ENCODE measurements at regions not wholly inside any gene's neighbourhood (a gene's known extent, or its start where the extent isn't known, plus 50 kb on each side); places are given as distances from the start of the nearest gene placed in this dataset.

- DNase-seq (ENCODE audit: low read depth in 4 of 4, low spot score in 3 of 4): no peak
These were observed 586.4 kb downstream of the HTR1A start for GRCh38 chr5:63375851-63376250.

DNA sequence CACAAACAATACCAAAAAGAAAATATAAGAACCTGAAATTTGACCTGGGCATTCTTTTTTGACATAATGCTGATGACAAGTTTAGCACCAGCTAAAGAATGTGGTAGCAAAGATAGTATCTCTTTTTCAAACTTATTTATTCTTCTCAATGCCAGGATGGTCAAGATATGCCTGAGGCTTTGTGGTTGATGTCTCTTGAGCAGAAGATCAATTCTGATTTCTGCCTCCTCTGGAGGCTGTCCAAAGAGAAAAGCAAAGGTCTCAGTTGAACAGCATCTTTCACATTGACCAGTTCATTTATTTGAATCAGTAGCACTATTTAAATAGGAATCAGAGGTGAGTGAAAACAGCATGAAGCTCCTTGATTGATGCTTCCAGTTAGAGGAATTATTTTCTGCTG lies 588.2 kb downstream of the HTR1A start:
- DNase-seq (ENCODE audit: low read depth in 4 of 4, low spot score in 3 of 4): no peak

DNA sequence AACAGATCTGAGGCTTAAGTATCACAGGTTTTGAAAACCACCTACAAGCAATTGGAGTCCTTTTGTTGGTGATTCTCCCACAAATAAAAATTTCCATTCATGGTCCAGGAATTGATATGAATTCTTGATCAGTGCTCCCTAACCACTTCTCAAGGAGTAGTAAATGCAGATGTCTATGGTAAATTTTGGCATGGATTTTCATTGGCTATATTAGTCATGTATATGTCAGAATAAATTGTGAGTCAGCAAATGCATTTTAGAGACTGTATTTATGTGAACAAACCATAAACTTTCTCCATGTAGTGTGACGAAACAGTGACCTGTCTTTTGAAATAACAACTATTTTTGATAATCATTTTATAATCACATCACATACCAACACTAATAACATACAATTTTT lies 611.1 kb downstream of the HTR1A start:
- DNase-seq (ENCODE audit: low read depth in 4 of 4, low spot score in 3 of 4): no peak

DNA sequence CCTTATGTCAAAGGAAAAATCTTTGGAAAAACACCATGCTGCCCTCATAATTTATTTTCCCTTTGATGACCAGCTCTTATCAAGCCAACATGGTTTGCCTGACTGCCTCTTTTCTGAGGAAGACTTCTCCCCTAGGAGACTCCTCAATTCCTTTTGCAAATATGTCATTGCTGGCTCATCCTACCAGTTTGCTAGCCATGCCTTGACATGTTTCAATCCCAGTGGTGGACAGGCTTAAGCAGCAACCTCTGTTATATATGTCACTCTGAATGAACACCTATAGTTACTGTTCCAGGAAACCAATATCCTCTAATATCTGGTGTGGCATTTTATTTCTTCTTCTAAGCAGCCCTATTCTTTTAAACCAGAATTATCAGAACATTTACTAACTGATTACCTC lies 615.8 kb downstream of the HTR1A start:
- no peak for DNase-seq (ENCODE audit: low read depth in 4 of 4, low spot score in 3 of 4)

DNA sequence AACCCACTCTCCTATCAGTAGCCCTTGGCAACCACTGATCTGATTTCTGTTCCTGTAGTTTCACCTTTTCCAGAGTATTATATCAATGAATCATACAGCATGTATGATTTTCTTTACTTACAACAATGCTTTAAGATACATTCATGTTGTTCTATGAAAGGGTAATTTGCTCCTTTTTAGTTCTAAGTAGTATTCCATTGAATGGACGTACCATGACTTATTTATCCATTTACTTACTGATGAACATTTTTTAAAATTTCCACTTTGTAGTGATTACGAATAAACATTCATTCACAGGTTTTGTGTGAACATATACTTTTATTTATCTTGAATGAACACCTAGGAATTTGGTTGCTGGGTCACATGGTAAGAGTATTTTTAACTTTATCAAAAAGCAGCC lies 620.8 kb downstream of the HTR1A start:
- DNase-seq (ENCODE audit: low read depth in 4 of 4, low spot score in 3 of 4): no peak

DNA sequence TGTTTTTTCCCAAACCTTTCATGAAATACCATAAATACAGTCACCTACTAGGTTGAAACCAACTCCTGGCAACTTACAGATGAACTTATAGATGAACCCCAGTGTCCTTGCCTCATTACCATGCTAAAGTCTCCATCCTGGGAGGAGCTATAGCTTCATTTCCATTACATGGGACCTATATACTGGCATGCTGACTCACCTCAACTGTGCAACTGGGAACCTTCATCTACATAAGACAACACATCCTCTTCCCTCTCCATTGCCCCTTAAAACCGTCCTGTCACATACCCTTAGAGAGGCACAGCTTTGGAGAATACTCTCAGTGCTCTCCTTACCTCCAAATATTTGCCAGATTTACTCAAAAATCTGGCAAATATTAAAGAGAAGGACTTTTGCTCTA lies 638.3 kb downstream of the HTR1A start:
- no peak for DNase-seq (ENCODE audit: low read depth in 4 of 4, low spot score in 3 of 4)

GRCh38 chr5:63314551-63314950 lies 647.7 kb downstream of the HTR1A start:
- DNase-seq (ENCODE audit: low read depth in 4 of 4, low spot score in 3 of 4): no peak

- DNase-seq (ENCODE audit: low read depth in 4 of 4, low spot score in 3 of 4): no peak
These were observed 651.6 kb downstream of the HTR1A start for GRCh38 chr5:63310644-63311043.

GRCh38 chr5:63306909-63307308 lies 655.3 kb downstream of the HTR1A start:
- no peak for DNase-seq (ENCODE audit: low read depth in 4 of 4, low spot score in 3 of 4)

DNA sequence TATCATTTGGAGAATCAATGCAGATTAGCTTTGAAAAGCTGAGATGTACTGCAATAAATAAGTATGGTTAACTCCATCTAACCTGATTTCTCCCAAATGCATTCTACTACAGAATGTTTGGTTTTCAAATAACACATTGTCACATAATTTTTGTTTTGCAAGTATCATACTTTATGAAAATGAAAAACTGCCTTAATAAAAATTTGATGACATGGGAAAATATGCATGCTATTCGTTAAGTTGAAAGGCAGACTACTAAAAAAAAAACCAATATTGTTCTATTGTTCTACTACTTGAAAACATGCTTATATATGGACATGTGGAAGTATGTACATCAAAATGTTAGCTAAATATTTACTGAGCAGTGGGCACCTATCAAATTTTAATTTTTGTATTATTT lies 668.9 kb downstream of the HTR1A start:
- DNase-seq (ENCODE audit: low read depth in 4 of 4, low spot score in 3 of 4): no peak

- no peak for DNase-seq (ENCODE audit: low read depth in 4 of 4, low spot score in 3 of 4)
These were observed 675.5 kb downstream of the HTR1A start for GRCh38 chr5:63286724-63287123.

- DNase-seq (ENCODE audit: low read depth in 4 of 4, low spot score in 3 of 4): no peak
These were observed 684.8 kb downstream of the LRRC70 start for GRCh38 chr5:63263411-63263810.

GRCh38 chr5:63262185-63262981 lies 683.8 kb downstream of the LRRC70 start:
- no peak for DNase-seq (ENCODE audit: low read depth in 4 of 4, low spot score in 3 of 4)

GRCh38 chr5:63261695-63262094 lies 683.1 kb downstream of the LRRC70 start:
- no peak for DNase-seq (ENCODE audit: low read depth in 4 of 4, low spot score in 3 of 4)

DNA sequence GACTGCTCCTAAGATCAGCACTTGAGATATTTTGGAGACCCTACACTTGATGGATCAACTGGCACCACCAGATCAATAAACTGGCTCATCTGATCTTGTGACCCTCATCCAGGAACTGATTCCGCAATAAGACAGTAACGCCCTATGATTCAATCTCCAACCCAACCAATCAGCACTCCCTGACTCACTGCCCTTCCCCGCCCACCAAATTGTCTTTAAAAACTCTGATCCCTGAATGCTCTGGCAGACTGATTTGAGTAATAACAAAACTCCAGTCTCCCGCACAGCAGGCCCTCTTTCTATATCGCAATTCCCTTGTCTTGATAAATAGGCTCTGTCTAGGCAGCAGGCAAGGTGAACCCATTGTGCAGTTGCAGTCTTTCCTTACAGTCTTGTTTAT lies 677.0 kb downstream of the LRRC70 start:
- no peak for DNase-seq (ENCODE audit: low read depth in 4 of 4, low spot score in 3 of 4)

DNA sequence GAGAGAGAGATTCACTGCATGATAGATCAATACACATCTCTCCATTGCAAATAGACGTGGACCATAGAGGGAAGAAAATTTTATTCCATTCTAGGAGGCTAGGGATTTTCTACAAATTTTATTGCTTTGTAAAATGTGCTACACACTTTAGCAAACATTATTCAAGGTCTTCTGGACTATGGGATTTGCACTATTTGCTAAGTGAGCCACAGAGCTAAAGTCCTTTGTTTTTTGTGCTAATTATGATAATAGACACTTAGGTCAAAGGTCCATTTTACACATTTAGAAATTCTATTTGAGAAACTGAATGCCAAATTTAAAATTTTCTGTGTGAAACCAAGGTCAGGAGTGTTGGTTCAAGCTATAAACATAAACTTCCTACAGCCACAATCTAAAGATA lies 672.3 kb downstream of the LRRC70 start:
- DNase-seq (ENCODE audit: low read depth in 4 of 4, low spot score in 3 of 4): no peak

- DNase-seq (ENCODE audit: low read depth in 4 of 4, low spot score in 3 of 4): no peak
These were observed 671.3 kb downstream of the LRRC70 start for GRCh38 chr5:63249960-63250359.

DNA sequence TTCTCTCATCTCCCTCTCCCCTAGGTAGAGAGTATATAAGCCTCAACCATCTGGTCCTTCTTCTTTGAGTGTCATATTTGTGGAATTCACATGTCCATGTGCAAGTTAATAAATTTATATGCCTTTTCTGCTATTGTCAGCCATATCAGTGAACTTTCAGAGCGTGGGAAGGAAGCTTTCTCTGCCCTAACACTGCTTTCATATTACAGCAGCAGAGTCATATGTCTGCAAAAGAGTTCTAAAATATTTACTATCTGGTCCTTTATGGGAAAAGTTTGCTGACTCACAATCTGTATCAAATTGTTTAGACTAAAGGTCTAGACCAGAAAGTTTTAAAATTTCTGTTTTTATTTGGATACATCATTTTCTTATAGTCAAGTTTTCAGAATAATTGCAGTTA lies 669.0 kb downstream of the LRRC70 start:
- DNase-seq (ENCODE audit: low read depth in 4 of 4, low spot score in 3 of 4): no peak

- DNase-seq (ENCODE audit: low read depth in 4 of 4, low spot score in 3 of 4): no peak
These were observed 666.7 kb downstream of the LRRC70 start for GRCh38 chr5:63245271-63245670.

DNA sequence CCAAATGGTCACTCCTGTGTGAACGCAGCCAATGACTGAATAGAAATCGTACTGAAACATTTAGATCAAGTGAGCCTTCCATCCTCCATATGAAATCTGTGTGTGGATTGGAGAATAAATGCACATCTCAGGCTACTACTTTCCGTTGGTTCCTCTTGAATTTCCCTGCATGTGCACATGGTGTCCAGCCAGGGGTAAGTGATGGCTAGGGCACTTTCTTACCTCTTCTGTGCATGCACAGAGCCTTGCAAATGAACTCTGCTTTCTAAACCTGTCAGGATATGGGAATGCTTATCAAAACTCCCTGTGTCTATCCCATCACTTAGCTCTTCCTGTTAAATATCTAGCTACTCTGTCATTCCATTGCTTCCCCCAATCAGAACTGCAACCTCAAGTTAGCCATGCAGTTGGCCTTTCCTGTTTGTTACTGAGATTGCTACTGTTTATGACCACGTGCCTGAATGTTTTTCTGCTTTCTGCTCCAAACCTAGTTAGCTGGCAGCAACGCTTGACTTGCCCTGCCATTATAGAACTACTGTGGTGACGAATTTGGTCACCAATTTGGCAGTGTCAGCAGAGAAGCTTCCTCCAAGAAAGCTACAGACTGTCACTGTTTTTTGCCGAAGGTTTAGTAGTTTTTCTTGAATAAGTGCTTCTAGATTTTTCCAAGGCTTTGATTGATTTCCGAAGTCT lies 661.6 kb downstream of the LRRC70 start:
- no peak for DNase-seq (ENCODE audit: low read depth in 4 of 4, low spot score in 3 of 4)

- no peak for DNase-seq (ENCODE audit: low read depth in 4 of 4, low spot score in 3 of 4)
These were observed 655.3 kb downstream of the LRRC70 start for GRCh38 chr5:63233911-63234310.

DNA sequence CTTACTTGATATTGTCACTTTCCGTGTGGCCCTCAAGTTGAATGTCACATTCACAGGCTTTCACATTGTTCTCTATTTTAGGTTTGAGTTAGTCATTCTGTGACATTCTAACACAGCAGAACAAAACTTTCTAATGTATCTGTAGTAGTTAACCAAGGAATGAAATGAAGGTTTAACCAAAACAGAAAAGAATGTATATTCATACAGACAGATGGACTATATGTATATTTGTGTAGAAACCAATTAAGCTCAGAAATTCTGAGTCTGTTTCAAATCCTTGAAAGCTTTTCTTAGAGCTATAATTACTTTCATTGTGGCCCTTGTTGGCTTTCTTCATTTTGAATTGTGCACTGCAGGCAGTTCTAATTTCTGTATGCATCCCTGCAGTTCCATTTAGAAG lies 654.7 kb downstream of the LRRC70 start:
- DNase-seq (ENCODE audit: low read depth in 4 of 4, low spot score in 3 of 4): no peak
